Liver (tissue), 3 donors: ENCODE measurements at regions not wholly inside any gene's neighbourhood (a gene's known extent, or its start where the extent isn't known, plus 50 kb on each side); places are given as distances from the start of the nearest gene placed in this dataset.

Experiments
- ATF3 ChIP-seq: IDR thresholded peaks from 2 replicates; pipeline ENCODE4 v1.6.1; 2016; ENCODE audit warnings: antibody characterized with exemption
- EGR1 ChIP-seq, 2 donors: IDR thresholded peaks; 2 replicates each; pipeline ENCODE4 v1.6.1; 2016 to 2018; ENCODE audit warnings: antibody characterized with exemption in 2 of 2, low read depth in 2 of 2
- FOXA1 ChIP-seq: IDR thresholded peaks from 2 replicates; pipeline ENCODE4 v1.6.1; 2016; ENCODE audit warnings: antibody characterized with exemption
- HNF4A ChIP-seq, 2 donors: conservative IDR thresholded peaks; 2 replicates each; pipeline ENCODE4 v1.6.1; 2016; ENCODE audit warnings: antibody characterized with exemption in 2 of 2, mild to moderate bottlenecking in 2 of 2
- MAX ChIP-seq: IDR thresholded peaks from 2 replicates; pipeline ENCODE4 v1.6.1; 2016; ENCODE audit warnings: antibody characterized with exemption
- ZBTB33 ChIP-seq: IDR thresholded peaks from 2 replicates; pipeline ENCODE4 v1.6.1; 2016; ENCODE audit warnings: antibody characterized with exemption
- TF ChIP-seq, protein P1 (sequence below): fragments of 150-350 bp; IDR thresholded peaks from 2 replicates; pipeline ENCODE4 v1.5.1; 2017; ENCODE audit warnings: improper control_type of control experiment, low read depth, low read length; ENCODE audit not compliant: missing input control
- donor health status: healthy.
- donor health status: healthy.

DNA sequence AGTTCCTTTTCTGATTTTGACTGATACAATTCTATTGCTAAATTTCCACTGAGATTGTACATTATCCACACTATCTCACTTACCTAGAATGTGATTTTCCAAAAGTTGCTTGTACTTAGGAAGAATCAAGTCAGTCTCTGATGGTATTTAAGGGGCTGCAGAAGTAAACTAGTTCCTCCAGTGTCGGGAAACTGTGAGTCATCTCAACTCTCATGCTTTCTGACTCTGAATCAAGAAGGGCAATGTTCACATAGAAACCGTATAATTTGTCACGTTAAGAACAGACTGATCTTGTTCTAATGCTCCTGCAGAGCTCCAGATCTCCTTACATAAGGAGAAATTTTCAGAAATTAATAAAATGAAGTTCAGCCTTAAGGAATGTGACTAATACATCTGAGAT lies 369.3 kb downstream of the KLF5 start:
- TF ChIP-seq EGR1 (IDR thresholded peaks at IDR 0.05; ENCODE audit: low read depth in 2 of 2) = no peak
- TF ChIP-seq FOXA1 = no peak
- TF ChIP-seq MAX = no peak
- TF ChIP-seq, protein P1, sequence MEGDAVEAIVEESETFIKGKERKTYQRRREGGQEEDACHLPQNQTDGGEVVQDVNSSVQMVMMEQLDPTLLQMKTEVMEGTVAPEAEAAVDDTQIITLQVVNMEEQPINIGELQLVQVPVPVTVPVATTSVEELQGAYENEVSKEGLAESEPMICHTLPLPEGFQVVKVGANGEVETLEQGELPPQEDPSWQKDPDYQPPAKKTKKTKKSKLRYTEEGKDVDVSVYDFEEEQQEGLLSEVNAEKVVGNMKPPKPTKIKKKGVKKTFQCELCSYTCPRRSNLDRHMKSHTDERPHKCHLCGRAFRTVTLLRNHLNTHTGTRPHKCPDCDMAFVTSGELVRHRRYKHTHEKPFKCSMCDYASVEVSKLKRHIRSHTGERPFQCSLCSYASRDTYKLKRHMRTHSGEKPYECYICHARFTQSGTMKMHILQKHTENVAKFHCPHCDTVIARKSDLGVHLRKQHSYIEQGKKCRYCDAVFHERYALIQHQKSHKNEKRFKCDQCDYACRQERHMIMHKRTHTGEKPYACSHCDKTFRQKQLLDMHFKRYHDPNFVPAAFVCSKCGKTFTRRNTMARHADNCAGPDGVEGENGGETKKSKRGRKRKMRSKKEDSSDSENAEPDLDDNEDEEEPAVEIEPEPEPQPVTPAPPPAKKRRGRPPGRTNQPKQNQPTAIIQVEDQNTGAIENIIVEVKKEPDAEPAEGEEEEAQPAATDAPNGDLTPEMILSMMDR = no peak
- TF ChIP-seq ZBTB33 = no peak
- no peak for TF ChIP-seq ATF3
- TF ChIP-seq HNF4A (conservative IDR thresholded peaks at IDR 0.05) = no peak
